SK-N-SH (cell line): ENCODE measurements at regions not wholly inside any gene's neighbourhood (a gene's known extent, or its start where the extent isn't known, plus 50 kb on each side); places are given as distances from the start of the nearest gene placed in this dataset.

Experiments
- CTCF ChIA-PET: fragments of 300-600, 350-600 bp; formaldehyde crosslinking; extraction: SDS; loops from one replicate; lab custom pipeline; 2021; lab: Yijun Ruan, JAX
- POLR2A ChIA-PET: fragments of 350-600 bp; sonication (Branson Sonifier 250); formaldehyde crosslinking; extraction: SDS; loops from one replicate; lab custom pipeline; 2020; ENCODE audit warnings: antibody characterized with exemption, inconsistent platforms; lab: Yijun Ruan, JAX
- DNase-seq: peaks from one replicate; pipeline ENCODE4 v3.0.0; 2012
- H2AFZ ChIP-seq: fragments of 200-600 bp; sonication (generic); 2 replicates; pipeline ENCODE4 v1.8.1; 2016; ENCODE audit warnings: antibody characterized with exemption, mild to moderate bottlenecking, low read depth
- H3F3A ChIP-seq: fragments of 200-600 bp; sonication (generic); replicated peaks from 2 replicates; pipeline ENCODE3; 2016; ENCODE audit warnings: antibody characterized with exemption, mild to moderate bottlenecking; ENCODE audit not compliant: insufficient read depth
- H3K27ac ChIP-seq, 2 experiments: fragments of 200-500 bp in 1 of 2; fragments of 200-600 bp in 1 of 2; sonication (Bioruptor generic) in 1 of 2; sonication (generic), shearing (Covaris generic) in 1 of 2; 2 replicates each; pipeline versions ENCODE4 v1.5.1 to v1.6.1; 2014 to 2016; ENCODE audit warnings: low read depth in 2 of 2, inconsistent platforms in 1 of 2, low read length in 1 of 2, mild to moderate bottlenecking in 1 of 2, mixed read lengths in 1 of 2
- H3K27me3 ChIP-seq: fragments of 200-600 bp; sonication (generic), shearing (Covaris generic); 2 replicates; pipeline ENCODE4 v1.6.1; 2016; ENCODE audit warnings: mixed run types; ENCODE audit not compliant: insufficient read depth
- H3K36me3 ChIP-seq, 2 experiments: fragments of 200-500 bp in 1 of 2; fragments of 200-600 bp in 1 of 2; sonication (Bioruptor generic) in 1 of 2; sonication (generic) in 1 of 2; replicated peaks in 1 of 2; 2 replicates each; pipeline versions ENCODE3 to v1.5.1; 2014 to 2016; ENCODE audit warnings: low read length in 1 of 2, mild to moderate bottlenecking in 1 of 2; ENCODE audit not compliant: insufficient read depth in 2 of 2, control insufficient read depth in 1 of 2
- H3K4me1 ChIP-seq, 2 experiments: fragments of 200-500 bp in 1 of 2; fragments of 200-600 bp in 1 of 2; sonication (Bioruptor generic) in 1 of 2; sonication (generic), shearing (Covaris generic) in 1 of 2; 2 replicates each; pipeline versions ENCODE4 v1.5.1 to v1.6.1; 2014 to 2016; ENCODE audit warnings: low read depth in 1 of 2, low read length in 1 of 2, mixed run types in 1 of 2; ENCODE audit not compliant: insufficient read depth in 2 of 2, control insufficient read depth in 1 of 2
- H3K4me2 ChIP-seq: fragments of 200-600 bp; sonication (generic), shearing (Covaris generic); 2 replicates; pipeline ENCODE4 v1.6.1; 2017; ENCODE audit warnings: mixed run types
- H3K4me3 ChIP-seq, 2 experiments: fragments of 200-500 bp in 1 of 2; fragments of 200-600 bp in 1 of 2; sonication (Bioruptor generic) in 1 of 2; sonication (generic), shearing (Covaris generic) in 1 of 2; 2 replicates each; pipeline versions ENCODE4 v1.5.1 to v1.8.1; 2014 to 2016; ENCODE audit warnings: low read depth in 2 of 2, inconsistent platforms in 1 of 2, low read length in 1 of 2, mild to moderate bottlenecking in 1 of 2, mixed read lengths in 1 of 2, moderate library complexity in 1 of 2
- H3K79me2 ChIP-seq: fragments of 200-600 bp; sonication (generic); 2 replicates; pipeline ENCODE4 v1.8.1; 2017; ENCODE audit warnings: mild to moderate bottlenecking; ENCODE audit not compliant: insufficient read depth
- H3K9ac ChIP-seq: fragments of 200-600 bp; sonication (generic); 2 replicates; pipeline ENCODE4 v1.6.1; 2017; ENCODE audit warnings: mixed run types
- H3K9me2 ChIP-seq: fragments of 200-600 bp; sonication (generic); 2 replicates; pipeline ENCODE4 v1.6.1; 2017; ENCODE audit warnings: mixed run types
- H3K9me3 ChIP-seq: fragments of 200-600 bp; sonication (generic); 2 replicates; pipeline ENCODE4 v1.6.1; 2017; ENCODE audit warnings: mixed run types, mild to moderate bottlenecking, moderate library complexity
- H4K20me1 ChIP-seq: fragments of 200-600 bp; sonication (generic); 2 replicates; pipeline ENCODE4 v1.6.1; 2017; ENCODE audit warnings: mild to moderate bottlenecking, mixed run types; ENCODE audit not compliant: insufficient read depth
- CTCF ChIP-seq: fragments of 200-600 bp; sonication (generic); IDR thresholded peaks from 2 replicates; pipeline ENCODE4 v1.6.1; 2017; ENCODE audit warnings: antibody characterized with exemption, mild to moderate bottlenecking, moderate library complexity
- EP300 ChIP-seq, 2 experiments: IDR thresholded peaks; 2 replicates each; pipeline versions ENCODE4 v1.4.0 to v1.6.1; 2012; ENCODE audit warnings: borderline replicate concordance in 1 of 2, low read depth in 1 of 2, low read length in 1 of 2
- FOSL2 ChIP-seq: IDR thresholded peaks from 2 replicates; pipeline ENCODE4 v1.4.0; 2012; ENCODE audit warnings: low read depth, mild to moderate bottlenecking, moderate library complexity, borderline replicate concordance
- FOXJ3 ChIP-seq: sonication (generic); formaldehyde crosslinking; IDR thresholded peaks from 2 replicates; pipeline ENCODE4 v1.5.1; 2020; ENCODE audit warnings: mild to moderate bottlenecking, missing genetic modification reagents
- FOXM1 ChIP-seq: IDR thresholded peaks from 2 replicates; pipeline ENCODE4 v1.4.0; 2012; ENCODE audit warnings: low read depth, mild to moderate bottlenecking
- GABPA ChIP-seq: IDR thresholded peaks from 2 replicates; pipeline ENCODE4 v1.4.0; 2012; ENCODE audit warnings: low read depth, mild to moderate bottlenecking
- GATA2 ChIP-seq: sonication (generic); formaldehyde crosslinking; IDR thresholded peaks from 2 replicates; pipeline ENCODE4 v1.5.0; 2020; ENCODE audit warnings: mild to moderate bottlenecking, missing genetic modification reagents
- IRF3 ChIP-seq: fragments of 150-350 bp; IDR thresholded peaks from 2 replicates; pipeline ENCODE4 v1.6.1; 2016; ENCODE audit warnings: mild to moderate bottlenecking, low read depth, low read length
- MEF2A ChIP-seq: IDR thresholded peaks from 2 replicates; pipeline ENCODE4 v1.4.0; 2012; ENCODE audit warnings: low read depth, borderline replicate concordance
- RFX5 ChIP-seq: IDR thresholded peaks from 2 replicates; pipeline ENCODE4 v1.6.1; 2012; ENCODE audit warnings: mild to moderate bottlenecking, improper control_type of control experiment, low read length
- RXRA ChIP-seq: IDR thresholded peaks from 2 replicates; pipeline ENCODE4 v1.4.0; 2012; ENCODE audit warnings: low read depth, mild to moderate bottlenecking, borderline replicate concordance
- SMC3 ChIP-seq: IDR thresholded peaks from 2 replicates; pipeline ENCODE4 v1.6.1; 2012; ENCODE audit warnings: low read depth, low read length, improper control_type of control experiment
- TEAD4 ChIP-seq: IDR thresholded peaks from 2 replicates; pipeline ENCODE4 v1.4.0; 2012; ENCODE audit warnings: mild to moderate bottlenecking, borderline replicate concordance; ENCODE audit not compliant: insufficient read depth
- YY1 ChIP-seq: IDR thresholded peaks from 2 replicates; pipeline ENCODE4 v1.4.0; 2012; ENCODE audit warnings: low read depth, mild to moderate bottlenecking
- WGBS: methylation state at CpG from one replicate; pipeline ENCODE4 v1.1.6; 2017; ENCODE audit warnings: low lambda C conversion rate; 5-methylcytosine and 5-hydroxymethylcytosine counted together

- WGBS, result 0% methylated on average over 1 of the region's 1 CpG
- H3K4me1 ChIP-seq, result no peaks in the 10 kb centered on the region
- H3K79me2 ChIP-seq, result no peaks in the 10 kb centered on the region
- H3K27me3 ChIP-seq, result no peaks in the 10 kb centered on the region
- no peaks in the 10 kb centered on the region for H3K36me3 ChIP-seq
- no peak for DNase-seq
- H4K20me1 ChIP-seq, result no peaks in the 10 kb centered on the region
- CTCF ChIA-PET, result no interaction called here
- no peaks in the 10 kb centered on the region for H3K9me3 ChIP-seq
- H3K4me2 ChIP-seq, result no peak overlapping the region
- no peak overlapping the region for H3K27ac ChIP-seq
- no peak overlapping the region for H3K9ac ChIP-seq
- no peaks in the 10 kb centered on the region for H3F3A ChIP-seq
- no peak overlapping the region for H2AFZ ChIP-seq
- no peak overlapping the region for H3K4me3 ChIP-seq
- POLR2A ChIA-PET, result no interaction called here
- H3K9me2 ChIP-seq, result no peaks in the 10 kb centered on the region
- no peak for TF ChIP-seq GABPA
- no peak for TF ChIP-seq CTCF
- no peak for TF ChIP-seq FOXM1
- no peak for TF ChIP-seq RFX5
- TF ChIP-seq YY1, result no peak
- no peak for TF ChIP-seq SMC3
- no peak for TF ChIP-seq RXRA
- TF ChIP-seq EP300 (IDR thresholded peaks at IDR 0.05; ENCODE audit: borderline replicate concordance in 1 of 2, low read depth in 1 of 2, low read length in 1 of 2), result no peak
- TF ChIP-seq TEAD4, result no peak
- TF ChIP-seq FOSL2, result no peak
- TF ChIP-seq FOXJ3 (CRISPR knock-in tag), result no peak
- TF ChIP-seq, all 33 proteins: peak for 0
These were observed 354.7 kb upstream of the SPANXN4 start for GRCh38 chrX:142671036-142671435.

GRCh38 chrX:142663330-142664095 is 362.2 kb upstream of the SPANXN4 start:
- Histone ChIP-seq H3K27me3 (no peaks in the 10 kb centered on the region), H4K20me1 (no peaks in the 10 kb centered on the region), H3K4me3 (no peak overlapping the region), H3K36me3 (no peaks in the 10 kb centered on the region), H2AFZ (no peak overlapping the region), H3K9me2 (no peaks in the 10 kb centered on the region), H3K27ac (no peak overlapping the region), H3K9ac (no peak overlapping the region), H3K9me3 (no peaks in the 10 kb centered on the region), H3K4me1 (no peaks in the 10 kb centered on the region), H3K79me2 (no peaks in the 10 kb centered on the region), H3F3A (no peaks in the 10 kb centered on the region), H3K4me2 (no peak overlapping the region)
- TF ChIP-seq IRF3 (no peak), MEF2A (no peak), GATA2 (no peak)
- CTCF ChIA-PET, result no interaction called here
- 2% methylated on average over 3 of the region's 3 CpGs for WGBS
- no peak for DNase-seq
- POLR2A ChIA-PET, result no interaction called here
